ENCODE measurements at regions not wholly inside any gene's neighbourhood (a gene's known extent, or its start where the extent isn't known, plus 50 kb on each side); places are given as distances from the start of the nearest gene placed in this dataset.
"Not testable (repeated sequence)": the region's sequence is repeated elsewhere in the genome, so short reads cannot be mapped to it uniquely, and the experiment has no call there.

DNA sequence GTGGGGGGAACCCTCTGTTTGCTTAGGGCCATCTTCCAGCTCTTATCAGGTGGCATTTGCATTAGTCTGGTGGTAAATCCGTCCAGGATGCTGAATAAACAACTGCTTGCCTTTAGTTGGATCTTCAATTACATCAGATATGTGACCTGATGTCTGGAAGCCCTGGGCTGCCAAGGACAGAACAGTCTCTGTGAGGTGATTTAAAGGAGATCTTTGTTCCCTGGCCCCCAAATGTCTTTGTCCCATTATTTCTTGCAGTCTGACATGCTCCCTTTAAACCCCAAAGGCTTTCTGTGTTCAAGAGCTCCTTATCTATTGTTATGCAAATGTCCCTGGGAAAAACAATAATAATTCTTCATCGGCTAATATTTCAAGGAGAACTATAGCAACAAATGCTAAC, 84.6 kb upstream of the SPTLC3 start:
- DNase-seq, result no peak

DNA sequence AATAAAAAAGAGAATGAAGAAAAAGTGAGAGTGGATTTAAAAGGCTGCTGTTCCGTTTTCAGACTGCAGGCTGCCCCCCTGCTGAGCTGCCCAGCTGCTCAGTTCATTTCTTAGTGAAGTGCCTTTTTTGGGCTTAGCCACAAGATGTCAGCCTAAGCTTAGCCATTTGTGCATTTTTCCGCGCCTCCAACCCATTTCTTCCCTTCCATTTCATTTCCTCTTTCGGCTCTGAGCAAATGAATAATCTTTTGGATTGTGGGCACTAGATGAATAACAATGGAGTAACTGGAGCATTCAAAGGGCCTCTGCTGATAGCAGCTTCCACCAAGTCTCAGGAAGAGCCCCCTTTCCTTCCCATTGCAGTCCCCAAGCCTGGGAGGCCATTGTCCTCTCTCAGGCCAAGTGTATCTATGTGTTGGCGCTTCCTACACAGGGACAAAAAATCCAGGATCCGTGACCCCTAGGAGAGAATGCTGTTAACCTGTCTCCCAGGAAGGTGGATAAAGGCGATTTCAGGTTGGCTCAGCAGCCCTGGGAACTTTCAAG, 83.5 kb upstream of the SPTLC3 start:
- peak; percentile 44 for DNase-seq

DNA sequence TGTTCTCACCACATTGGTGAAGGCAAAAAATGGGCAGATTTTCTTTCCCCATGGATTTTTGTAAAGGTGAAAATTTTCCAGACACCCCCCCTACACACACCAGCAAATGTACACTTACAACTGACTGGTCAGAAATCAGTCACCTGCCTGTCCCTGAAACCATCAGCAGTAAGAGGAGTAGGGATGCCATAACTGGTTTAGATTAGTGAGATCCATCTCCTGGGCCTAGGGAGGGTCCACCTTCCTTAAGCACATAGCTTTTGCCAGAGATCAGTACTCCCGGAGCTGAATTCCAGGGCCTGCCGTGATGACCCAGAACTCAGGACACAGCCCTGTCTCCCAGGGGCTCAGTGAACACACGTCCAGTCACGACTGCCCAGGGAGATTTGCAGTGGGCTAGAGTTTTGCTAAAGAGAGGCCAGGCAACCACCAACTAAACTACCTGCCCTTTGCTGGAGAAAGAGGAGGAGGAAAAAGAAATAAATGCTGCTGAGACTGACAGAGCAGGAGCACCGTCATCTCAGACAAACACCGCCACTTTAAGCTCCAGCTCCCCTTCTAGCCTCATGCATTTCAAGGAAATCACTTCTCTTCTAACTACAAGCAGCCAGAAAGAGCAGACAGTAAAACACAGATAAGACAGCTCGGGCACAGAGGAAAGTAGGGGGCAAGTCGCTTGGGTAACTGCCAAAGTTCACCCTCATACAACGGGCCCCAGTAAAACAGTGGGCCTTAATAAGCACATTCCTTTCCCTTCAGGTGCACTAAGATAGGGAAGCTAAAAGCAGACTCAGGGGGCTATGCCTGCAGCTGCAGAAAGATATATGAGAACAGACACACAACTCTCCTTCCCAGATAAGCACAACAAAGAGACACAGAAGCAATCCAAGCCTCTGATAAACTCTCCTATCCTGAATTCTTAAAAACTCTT, 82.6 kb upstream of the SPTLC3 start:
- no peak for DNase-seq

DNA sequence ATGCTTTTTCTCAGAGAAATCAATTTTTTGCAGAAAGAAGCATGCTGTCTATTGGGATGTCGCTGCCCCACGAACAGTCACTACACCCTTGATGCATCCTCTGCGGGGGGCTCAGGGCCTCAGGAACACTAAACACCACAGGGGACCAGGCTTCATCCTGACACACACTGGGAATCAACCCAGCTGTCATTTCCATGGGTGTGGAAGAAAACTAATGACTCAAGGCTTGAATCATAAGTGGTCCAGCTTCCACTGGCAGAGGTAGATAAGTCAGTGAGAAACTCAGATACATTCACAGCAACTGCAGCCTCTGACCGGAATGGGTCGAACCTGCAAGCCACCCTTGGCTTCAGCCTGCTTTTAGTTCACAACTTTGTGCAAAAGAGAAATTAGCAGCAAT, 81.3 kb upstream of the SPTLC3 start:
- DNase-seq, result no peak

DNA sequence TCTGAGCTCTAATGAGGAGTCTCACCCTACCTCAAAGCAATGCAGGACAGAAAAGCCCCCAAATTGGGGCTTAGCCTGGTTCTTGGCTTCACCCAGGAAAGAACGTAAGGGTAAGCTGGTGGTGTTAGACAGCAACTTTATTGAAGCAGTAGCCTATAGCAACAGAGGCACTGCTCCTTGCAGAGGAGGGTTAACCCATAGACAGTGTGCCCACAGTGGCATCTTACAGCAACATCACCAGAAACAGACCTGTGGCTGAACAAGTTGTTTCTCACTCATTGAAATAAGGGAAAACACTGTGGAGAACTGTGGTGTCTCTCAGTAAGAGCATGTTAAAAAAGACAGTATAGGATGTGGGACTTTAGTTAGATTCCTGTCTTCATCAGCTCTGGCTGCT, 80.4 kb upstream of the SPTLC3 start:
- DNase-seq, result no peak

DNA sequence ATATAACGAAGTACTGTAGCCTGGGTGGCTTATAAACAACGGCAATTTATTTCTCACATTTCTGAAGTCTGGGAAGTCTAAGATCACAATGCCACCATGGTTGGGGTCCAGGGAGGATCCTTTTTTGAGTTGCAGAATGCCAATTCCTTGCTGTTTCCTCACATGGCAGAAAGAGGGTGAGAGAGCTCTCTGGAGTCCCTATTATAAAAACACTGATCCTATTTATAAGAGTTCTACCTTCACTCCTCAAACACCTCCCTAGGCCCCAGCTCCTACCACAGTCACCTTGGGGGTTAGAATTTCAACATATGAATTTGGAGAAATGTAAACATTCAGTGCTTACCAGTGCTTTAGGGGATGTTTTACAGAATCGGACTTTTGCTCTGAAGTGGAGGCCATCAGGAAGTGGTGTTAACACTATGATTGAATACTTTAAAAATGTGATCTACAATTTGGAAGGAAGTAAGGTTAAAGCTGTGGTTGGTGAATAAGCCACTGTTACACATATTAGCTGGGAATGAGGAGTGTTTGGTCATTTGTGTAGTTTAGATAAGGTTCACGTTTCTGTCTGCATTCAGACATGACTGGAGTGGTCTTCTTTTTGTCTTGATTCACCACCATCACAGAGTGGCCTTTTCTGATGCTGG, 79.9 kb upstream of the SPTLC3 start:
- no peak for DNase-seq

DNA sequence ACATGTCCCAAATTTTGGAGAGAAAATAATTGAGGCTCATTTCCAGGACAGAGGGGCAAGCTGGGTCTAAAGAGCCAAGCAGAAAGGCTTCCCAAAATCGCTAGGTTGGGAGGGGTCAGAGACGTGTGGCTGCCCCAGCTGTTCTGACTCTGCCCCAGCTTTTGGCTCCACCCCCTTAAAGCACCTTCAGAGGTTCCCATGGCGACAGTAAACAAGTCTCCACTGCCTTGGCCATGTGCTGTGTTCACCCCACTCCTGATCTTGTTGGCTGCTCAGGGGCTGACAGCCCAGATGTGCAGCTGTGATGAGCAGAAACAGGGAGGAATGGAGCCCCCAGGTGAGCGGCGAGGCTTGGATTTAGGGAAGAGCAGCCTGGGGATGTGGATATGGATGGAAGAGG, 72.8 kb upstream of the SPTLC3 start:
- DNase-seq, result no peak

DNA sequence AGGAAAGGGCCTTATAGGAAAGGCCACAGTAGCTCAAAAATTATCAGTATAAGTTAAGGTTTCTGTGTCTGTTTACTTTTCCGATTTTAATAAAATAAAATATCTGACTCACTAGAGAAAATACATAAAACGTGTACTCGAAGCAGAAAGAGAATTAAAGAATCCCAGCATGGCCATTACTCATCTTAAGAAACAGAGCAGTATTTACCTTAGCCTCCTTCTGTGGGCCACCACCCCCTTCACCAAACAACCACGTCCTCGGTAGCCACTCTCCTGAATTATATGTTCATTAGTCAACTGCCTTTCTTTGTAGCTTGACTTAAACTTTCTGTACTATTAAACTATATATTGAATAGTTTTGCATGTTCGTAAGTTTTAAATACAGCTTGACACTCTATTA, 72.2 kb upstream of the SPTLC3 start:
- DNase-seq, result no peak

DNA sequence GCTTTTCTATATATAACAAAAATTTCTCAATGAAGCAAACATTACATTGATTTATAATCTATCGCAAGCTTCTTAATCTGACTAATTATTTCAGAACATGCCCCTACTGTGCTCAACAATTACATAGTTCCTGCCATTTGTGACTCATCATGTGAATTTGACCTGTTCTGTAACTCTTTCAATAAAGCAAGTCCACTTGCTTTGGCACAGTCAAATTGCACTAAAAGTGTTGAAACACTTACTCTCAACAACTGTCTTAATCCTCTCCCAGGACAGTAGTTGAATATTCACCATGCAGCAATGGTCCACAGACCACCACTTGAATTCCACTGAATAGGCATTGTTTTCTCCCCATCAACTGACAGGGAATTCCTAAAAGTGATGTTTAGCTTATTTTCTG, 67.7 kb upstream of the SPTLC3 start:
- no peak for DNase-seq

DNA sequence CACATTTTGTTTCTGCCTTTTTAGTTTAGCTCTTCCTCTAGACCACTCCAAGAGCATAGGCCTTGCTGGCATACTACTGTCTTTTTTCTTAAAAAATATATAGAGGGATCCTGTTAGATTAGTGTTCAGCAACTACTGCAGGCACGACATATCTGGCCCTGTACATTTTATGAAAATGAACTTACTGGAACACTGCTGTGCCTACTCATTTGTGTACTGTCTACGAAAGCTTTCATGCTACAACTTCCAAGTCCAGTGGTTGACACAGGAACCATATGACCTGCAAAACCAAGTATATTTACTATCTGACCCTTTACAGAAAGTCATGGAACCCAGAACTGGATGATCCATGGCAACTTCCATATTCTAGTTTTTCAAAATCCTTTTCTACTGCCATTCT, 66.6 kb upstream of the SPTLC3 start:
- no peak for DNase-seq

DNA sequence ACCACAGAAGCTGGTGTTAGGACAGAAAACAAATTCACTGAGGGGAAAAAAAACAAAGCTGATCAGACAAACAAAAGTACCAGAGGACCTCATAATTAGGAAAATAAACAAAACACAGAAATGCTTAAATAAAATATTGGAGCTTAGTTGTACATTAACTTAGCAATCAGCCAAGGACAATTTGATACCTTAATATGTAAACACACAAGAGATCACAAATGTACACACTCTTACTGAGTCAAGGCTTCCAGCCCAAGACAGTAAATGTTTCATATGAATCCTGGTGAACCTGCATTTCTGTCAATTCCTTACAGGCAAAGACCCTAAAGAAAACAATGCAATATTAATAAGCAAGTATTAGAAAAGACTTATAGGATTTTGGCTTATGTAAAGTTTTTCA, 62.0 kb upstream of the SPTLC3 start:
- DNase-seq, result no peak

DNA sequence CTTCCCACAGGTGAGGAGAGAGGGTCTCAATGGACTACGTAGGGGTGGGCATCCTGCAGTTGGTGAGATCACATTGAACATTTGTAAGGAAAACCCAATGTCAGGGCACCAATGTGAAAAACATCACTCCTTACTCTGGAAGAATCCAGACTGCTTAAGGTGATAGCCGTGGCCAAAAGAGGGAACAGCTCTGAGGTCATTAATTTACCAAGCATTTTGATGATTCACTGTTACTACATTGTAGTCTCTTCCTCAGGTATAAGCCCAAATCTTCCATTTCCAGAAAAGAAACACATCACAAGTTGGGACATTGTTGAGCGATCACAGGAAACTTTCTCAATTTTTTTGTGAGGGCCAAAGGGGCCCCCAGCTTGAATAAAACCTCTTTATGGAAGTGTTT, 61.1 kb upstream of the SPTLC3 start:
- DNase-seq, result no peak

DNA sequence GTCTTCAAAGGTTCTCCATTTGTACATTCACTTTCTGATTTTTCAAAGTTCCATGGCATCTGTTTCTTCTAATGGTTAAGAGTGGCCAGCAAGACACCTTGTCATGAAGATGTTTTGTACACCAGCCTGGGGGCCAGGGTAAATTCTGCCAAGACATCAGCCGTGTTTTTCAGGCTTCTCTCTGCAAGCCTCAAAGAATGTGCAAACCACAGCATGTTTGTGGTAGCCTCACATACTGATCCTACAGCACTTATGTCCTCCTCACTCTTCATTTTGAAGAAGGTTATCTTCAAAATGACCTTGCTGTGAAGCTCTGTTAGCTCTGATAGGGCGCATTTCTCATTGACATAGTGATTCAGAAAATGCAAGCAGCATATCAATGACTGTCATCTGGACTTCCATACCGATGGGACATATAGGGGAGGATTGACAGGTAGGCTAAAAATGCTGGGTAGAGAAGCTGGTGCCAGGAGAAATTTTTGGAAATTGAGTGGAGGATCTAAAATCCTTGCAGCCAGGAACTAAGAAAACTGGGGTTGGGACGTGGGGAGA, 59.3 kb upstream of the SPTLC3 start:
- no peak for DNase-seq

DNA sequence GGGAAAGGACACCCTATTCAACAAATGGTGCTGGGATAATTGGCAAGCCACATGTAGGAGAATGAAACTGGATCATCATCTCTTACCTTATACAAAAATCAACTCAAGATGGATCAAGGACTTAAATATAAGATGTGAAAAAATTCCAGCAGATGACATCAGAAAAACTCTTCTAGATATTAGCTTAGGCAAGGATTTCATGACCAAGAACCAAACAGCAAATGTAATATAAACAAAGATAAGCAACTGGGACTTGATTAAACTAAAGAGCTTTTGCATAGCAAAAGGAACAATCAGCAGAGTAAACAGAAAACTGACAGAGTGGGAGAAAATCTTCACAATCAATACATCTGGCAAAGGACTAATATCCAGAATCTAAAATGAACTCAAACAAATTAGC, 54.5 kb upstream of the SPTLC3 start:
- DNase-seq, result not testable (repeated sequence)

DNA sequence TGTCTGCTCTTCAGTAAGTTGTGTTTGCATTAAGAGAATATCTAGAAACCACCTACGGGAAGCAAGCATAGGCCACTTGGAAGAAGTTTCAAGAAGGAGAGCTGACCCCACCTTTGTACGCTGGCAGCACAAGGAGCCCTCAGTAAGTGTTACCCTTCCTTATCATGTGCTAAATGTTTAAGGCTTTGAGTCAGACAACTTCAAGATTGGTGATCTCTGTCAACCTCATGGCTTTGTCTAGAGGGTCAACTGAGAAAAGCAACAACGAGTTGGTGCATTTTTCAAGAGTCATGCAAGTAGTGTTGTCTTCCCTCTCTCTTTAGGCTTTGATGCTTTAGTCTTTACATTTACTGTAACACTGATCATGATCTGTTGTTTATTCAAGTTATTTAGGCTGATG, 53.2 kb upstream of the SPTLC3 start:
- DNase-seq, result no peak

DNA sequence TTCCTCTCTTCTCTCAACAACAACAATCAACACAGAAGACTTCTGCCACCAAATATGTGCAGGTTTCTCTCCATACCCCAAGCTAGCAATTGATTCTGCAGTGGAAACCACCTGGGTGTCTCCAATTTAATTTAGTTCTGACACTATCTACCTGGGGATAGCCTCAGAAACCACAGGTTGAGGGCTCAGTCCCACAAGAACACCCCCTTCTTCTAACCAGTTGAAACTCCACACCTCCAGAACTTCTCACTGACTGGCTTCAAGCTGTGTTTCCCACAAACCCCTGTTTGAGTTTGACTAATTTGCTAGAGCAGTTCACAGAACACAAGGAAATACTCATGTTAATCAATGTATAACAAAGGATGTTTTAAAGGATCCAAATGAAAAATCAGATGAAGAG, 52.5 kb upstream of the SPTLC3 start:
- DNase-seq, result no peak

DNA sequence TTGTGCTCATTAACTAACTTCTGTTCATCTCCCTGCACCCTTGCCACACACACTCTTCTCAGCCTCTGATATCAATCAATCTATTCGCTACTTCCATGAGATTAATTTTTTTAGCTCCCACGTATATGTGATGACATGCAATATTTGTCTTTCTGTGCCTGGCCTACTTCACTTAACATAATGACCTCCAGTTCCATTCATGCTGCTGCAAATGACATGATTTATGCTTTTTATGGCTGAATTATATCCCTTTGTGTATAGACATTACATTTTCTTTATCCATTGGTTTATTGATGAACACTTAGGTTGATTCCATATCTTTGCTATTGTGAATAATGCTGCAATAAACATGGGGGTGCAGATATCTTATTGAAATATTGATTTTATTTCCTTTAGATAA, 50.8 kb upstream of the SPTLC3 start:
- DNase-seq, result no peak
